ENCODE measurements at regions not wholly inside any gene's neighbourhood (a gene's known extent, or its start where the extent isn't known, plus 50 kb on each side); places are given as distances from the start of the nearest gene placed in this dataset.
"Not testable (repeated sequence)": the region's sequence is repeated elsewhere in the genome, so short reads cannot be mapped to it uniquely, and the experiment has no call there.

GRCh38 chr13:90706631-90707030, 640.9 kb upstream of the MIR17HG start:
- ATAC-seq (no peak), DNase-seq (ENCODE audit: low spot score in 2 of 2) (no peak)
- Mint-ChIP-seq H3K9me3 (peaks cover 23% of the 10 kb centered on the region), H3K36me3 (no peaks in the 10 kb centered on the region), H3K4me3 (no peak overlapping the region), H3K27ac (no peak overlapping the region), H3K4me1 (no peaks in the 10 kb centered on the region)

GRCh38 chr13:90708128-90708527, 639.4 kb upstream of the MIR17HG start:
- H3K27ac Mint-ChIP-seq = no peak overlapping the region
- no peak overlapping the region for H3K4me3 Mint-ChIP-seq
- H3K36me3 Mint-ChIP-seq = no peaks in the 10 kb centered on the region
- no peak for ATAC-seq
- no peaks in the 10 kb centered on the region for H3K4me1 Mint-ChIP-seq
- no peak for DNase-seq (ENCODE audit: low spot score in 2 of 2)
- H3K9me3 Mint-ChIP-seq = peaks cover 20% of the 10 kb centered on the region

GRCh38 chr13:90709319-90709718, 638.2 kb upstream of the MIR17HG start:
- Mint-ChIP-seq H3K4me3 (no peak overlapping the region), H3K4me1 (no peaks in the 10 kb centered on the region), H3K27ac (no peak overlapping the region), H3K36me3 (no peaks in the 10 kb centered on the region), H3K9me3 (peaks cover 21% of the 10 kb centered on the region)
- DNase-seq (ENCODE audit: low spot score in 2 of 2) (no peak), ATAC-seq (no peak)

- Mint-ChIP-seq H3K4me1 (no peaks in the 10 kb centered on the region), H3K27ac (no peak overlapping the region), H3K9me3 (peaks cover 21% of the 10 kb centered on the region), H3K4me3 (no peak overlapping the region), H3K36me3 (no peaks in the 10 kb centered on the region)
- ATAC-seq (no peak), DNase-seq (ENCODE audit: low spot score in 2 of 2) (no peak)
These were observed 637.2 kb upstream of the MIR17HG start for GRCh38 chr13:90710164-90710759.

GRCh38 chr13:90713441-90714133, 633.9 kb upstream of the MIR17HG start:
- Mint-ChIP-seq H3K4me3 (no peak overlapping the region), H3K9me3 (peaks cover 17% of the 10 kb centered on the region), H3K36me3 (no peaks in the 10 kb centered on the region), H3K27ac (no peak overlapping the region), H3K4me1 (no peaks in the 10 kb centered on the region)
- ATAC-seq = no peak
- DNase-seq (ENCODE audit: low spot score in 2 of 2) = no peak

GRCh38 chr13:90715485-90715884, 632.0 kb upstream of the MIR17HG start:
- peaks cover 13% of the 10 kb centered on the region for H3K9me3 Mint-ChIP-seq
- no peak overlapping the region for H3K27ac Mint-ChIP-seq
- DNase-seq (ENCODE audit: low spot score in 2 of 2) (no peak), ATAC-seq (no peak)
- H3K36me3 Mint-ChIP-seq = no peaks in the 10 kb centered on the region
- H3K4me1 Mint-ChIP-seq = no peaks in the 10 kb centered on the region
- H3K4me3 Mint-ChIP-seq = no peak overlapping the region

GRCh38 chr13:90717451-90717936, 630.0 kb upstream of the MIR17HG start:
- DNase-seq (ENCODE audit: low spot score in 2 of 2) (no peak), ATAC-seq (no peak)
- Mint-ChIP-seq H3K27ac (no peak overlapping the region), H3K4me1 (no peaks in the 10 kb centered on the region), H3K36me3 (no peaks in the 10 kb centered on the region), H3K4me3 (no peak overlapping the region), H3K9me3 (peaks cover 15% of the 10 kb centered on the region)

- no peak overlapping the region for H3K27ac Mint-ChIP-seq
- ATAC-seq (no peak), DNase-seq (ENCODE audit: low spot score in 2 of 2) (no peak)
- H3K4me3 Mint-ChIP-seq = no peak overlapping the region
- H3K9me3 Mint-ChIP-seq = peaks cover 8% of the 10 kb centered on the region
- H3K36me3 Mint-ChIP-seq = no peaks in the 10 kb centered on the region
- no peaks in the 10 kb centered on the region for H3K4me1 Mint-ChIP-seq
These were observed 628.0 kb upstream of the MIR17HG start for GRCh38 chr13:90719461-90719860.

GRCh38 chr13:90721937-90722336, 625.5 kb upstream of the MIR17HG start:
- no peak overlapping the region for H3K4me3 Mint-ChIP-seq
- DNase-seq (ENCODE audit: low spot score in 2 of 2) = no peak

GRCh38 chr13:90723381-90723780, 624.1 kb upstream of the MIR17HG start:
- Mint-ChIP-seq H3K9me3 (peaks cover 10% of the 10 kb centered on the region), H3K27ac (no peak overlapping the region), H3K4me1 (no peaks in the 10 kb centered on the region), H3K36me3 (no peaks in the 10 kb centered on the region), H3K4me3 (no peak overlapping the region)
- DNase-seq (ENCODE audit: low spot score in 2 of 2) = no peak
- no peak for ATAC-seq

More at GRCh38 chr13:90721937-90722336, 625.5 kb upstream of the MIR17HG start:
- Mint-ChIP-seq H3K4me1 (no peaks in the 10 kb centered on the region), H3K36me3 (no peaks in the 10 kb centered on the region), H3K27ac (no peak overlapping the region), H3K9me3 (peaks cover 10% of the 10 kb centered on the region)
- no peak for ATAC-seq

GRCh38 chr13:90726375-90726774, 621.1 kb upstream of the MIR17HG start:
- no peaks in the 10 kb centered on the region for H3K4me1 Mint-ChIP-seq
- DNase-seq (ENCODE audit: low spot score in 2 of 2) = no peak
- no peak overlapping the region for H3K27ac Mint-ChIP-seq
- H3K9me3 Mint-ChIP-seq = peaks cover 11% of the 10 kb centered on the region
- H3K4me3 Mint-ChIP-seq = no peak overlapping the region
- no peak for ATAC-seq
- no peaks in the 10 kb centered on the region for H3K36me3 Mint-ChIP-seq

- no peak for ATAC-seq
- H3K4me1 Mint-ChIP-seq = no peaks in the 10 kb centered on the region
- H3K36me3 Mint-ChIP-seq = no peaks in the 10 kb centered on the region
- H3K9me3 Mint-ChIP-seq = peaks cover 19% of the 10 kb centered on the region
- H3K27ac Mint-ChIP-seq = no peak overlapping the region
- no peak overlapping the region for H3K4me3 Mint-ChIP-seq
- DNase-seq (ENCODE audit: low spot score in 2 of 2) = no peak
These were observed 615.4 kb upstream of the MIR17HG start for GRCh38 chr13:90732049-90732448.

GRCh38 chr13:90734497-90734896, 613.0 kb upstream of the MIR17HG start:
- not testable (repeated sequence) for DNase-seq (ENCODE audit: low spot score in 2 of 2); H3K4me3 Mint-ChIP-seq; H3K36me3 Mint-ChIP-seq; ATAC-seq; H3K4me1 Mint-ChIP-seq; H3K27ac Mint-ChIP-seq
- peaks cover 19% of the 10 kb centered on the region for H3K9me3 Mint-ChIP-seq

- DNase-seq (ENCODE audit: low spot score in 2 of 2) (no peak), ATAC-seq (no peak)
- Mint-ChIP-seq H3K27ac (no peak overlapping the region), H3K9me3 (peaks cover 16% of the 10 kb centered on the region), H3K36me3 (no peaks in the 10 kb centered on the region), H3K4me3 (no peak overlapping the region), H3K4me1 (no peaks in the 10 kb centered on the region)
These were observed 608.6 kb upstream of the MIR17HG start for GRCh38 chr13:90738881-90739280.

GRCh38 chr13:90740099-90740498, 607.4 kb upstream of the MIR17HG start:
- Mint-ChIP-seq H3K4me1 (no peaks in the 10 kb centered on the region), H3K27ac (no peak overlapping the region), H3K36me3 (no peaks in the 10 kb centered on the region), H3K9me3 (peaks cover 25% of the 10 kb centered on the region), H3K4me3 (no peak overlapping the region)
- ATAC-seq (no peak), DNase-seq (ENCODE audit: low spot score in 2 of 2) (no peak)

GRCh38 chr13:90742381-90742780, 605.1 kb upstream of the MIR17HG start:
- no peaks in the 10 kb centered on the region for H3K4me1 Mint-ChIP-seq
- peaks cover 22% of the 10 kb centered on the region for H3K9me3 Mint-ChIP-seq
- no peak overlapping the region for H3K4me3 Mint-ChIP-seq
- H3K36me3 Mint-ChIP-seq = no peaks in the 10 kb centered on the region
- no peak for ATAC-seq
- DNase-seq (ENCODE audit: low spot score in 2 of 2) = no peak
- no peak overlapping the region for H3K27ac Mint-ChIP-seq
